Stomach (tissue), 4 donors: ENCODE measurements at regions not wholly inside any gene's neighbourhood (a gene's known extent, or its start where the extent isn't known, plus 50 kb on each side); places are given as distances from the start of the nearest gene placed in this dataset.

Source experiments
- CTCF ChIP-seq, 7 experiments: fragments of 450-650 bp in 4 of 7; fragments of 200-600 bp in 3 of 7; sonication (generic) in 3 of 7; IDR thresholded peaks; one replicate each; pipeline ENCODE4 v1.5.1; 2016 to 2019; ENCODE audit warnings: antibody characterized with exemption in 7 of 7, control low read depth in 2 of 7, mild to moderate bottlenecking in 1 of 7
- EP300 ChIP-seq: sonication (generic); formaldehyde crosslinking; IDR thresholded peaks from one replicate; pipeline ENCODE4 v1.6.1; 2017; ENCODE audit warnings: antibody characterized with exemption
- POLR2A ChIP-seq, 4 donors: fragments of 450-650 bp; IDR thresholded peaks; one replicate each; pipeline ENCODE4 v1.6.1; 2016; ENCODE audit warnings: antibody characterized with exemption in 4 of 4, control low read depth in 2 of 4, mild to moderate bottlenecking in 1 of 4, moderate library complexity in 1 of 4
- POLR2AphosphoS5 ChIP-seq, 3 donors: sonication (generic); formaldehyde crosslinking; IDR thresholded peaks; one replicate each; pipeline ENCODE4 v1.6.1; 2016; ENCODE audit warnings: antibody characterized with exemption in 3 of 3

- TF ChIP-seq CTCF (IDR thresholded peaks at IDR 0.05) (no peak), EP300 (no peak), POLR2A (IDR thresholded peaks at IDR 0.05) (no peak), POLR2AphosphoS5 (IDR thresholded peaks at IDR 0.05) (no peak)
These were observed 219.0 kb upstream of the EDIL3 start for GRCh38 chr5:84603568-84604185.
